DMS 273 treated with DMSO at 0.1 percent for 48 hours (cell line): ENCODE measurements at regions not wholly inside any gene's neighbourhood (a gene's known extent, or its start where the extent isn't known, plus 50 kb on each side); places are given as distances from the start of the nearest gene placed in this dataset.
"Not testable (repeated sequence)": the region's sequence is repeated elsewhere in the genome, so short reads cannot be mapped to it uniquely, and the experiment has no call there.

ENCODE experiments used
- DNase-seq: peaks from one replicate; lab custom pipeline; 2025; lab: John Stamatoyannopoulos, UW

DNA sequence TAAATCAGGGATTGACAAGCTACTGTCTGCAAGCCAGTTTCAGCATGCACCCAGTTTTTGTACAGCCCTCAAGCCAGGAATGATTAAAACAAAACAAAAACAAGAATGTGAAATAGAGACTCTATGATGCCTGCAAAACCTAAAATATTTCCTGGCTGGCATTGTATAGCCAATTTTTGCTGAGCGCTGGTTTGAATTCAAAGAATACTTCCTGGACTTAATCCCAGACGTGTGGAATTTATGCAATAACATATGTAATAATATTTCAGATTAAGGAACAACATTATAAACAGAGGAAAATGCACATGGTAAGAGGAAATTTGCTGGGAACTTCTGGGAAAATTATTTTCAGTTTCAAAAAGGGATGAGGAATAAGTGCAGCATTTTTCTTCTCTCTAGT lies 148.1 kb upstream of the RPRM start:
- no peak for DNase-seq

DNA sequence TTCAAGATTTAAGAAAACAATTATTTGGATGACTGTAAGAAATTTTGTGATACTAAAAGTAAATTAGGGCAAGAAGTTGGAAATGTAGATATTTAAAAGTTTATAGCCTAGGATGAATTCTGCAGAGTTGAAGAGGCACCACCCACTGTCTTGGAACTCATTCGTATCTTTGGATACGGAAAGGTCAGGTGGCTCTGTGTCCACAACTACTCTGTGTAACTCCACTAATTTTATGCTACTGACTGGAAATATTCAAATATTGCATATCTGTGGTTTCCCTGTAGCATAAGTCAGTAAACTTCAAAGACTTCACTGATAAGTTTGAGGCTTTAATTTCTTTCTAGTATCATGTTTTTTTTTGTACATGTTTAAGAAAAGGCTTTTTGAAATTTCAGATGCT lies 156.9 kb upstream of the RPRM start:
- DNase-seq: no peak

DNA sequence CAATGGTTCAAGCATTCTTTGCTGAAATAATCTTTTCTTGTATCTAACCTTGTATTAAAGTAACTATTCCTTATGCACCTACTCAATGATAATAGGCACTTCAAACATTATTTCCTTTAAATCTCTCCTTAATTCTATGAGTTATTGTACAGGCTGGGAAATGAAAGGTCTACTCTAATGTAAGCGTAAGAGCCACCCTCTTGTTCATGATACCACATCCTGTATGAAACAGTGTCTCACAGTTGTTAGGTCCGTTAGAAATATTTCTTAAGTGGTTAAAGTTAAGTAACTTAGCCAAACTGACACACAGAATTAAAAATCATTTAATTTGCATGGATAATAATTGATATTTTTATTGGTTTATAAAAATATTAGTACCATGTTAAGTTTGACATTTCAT lies 162.5 kb upstream of the RPRM start:
- no peak for DNase-seq

DNA sequence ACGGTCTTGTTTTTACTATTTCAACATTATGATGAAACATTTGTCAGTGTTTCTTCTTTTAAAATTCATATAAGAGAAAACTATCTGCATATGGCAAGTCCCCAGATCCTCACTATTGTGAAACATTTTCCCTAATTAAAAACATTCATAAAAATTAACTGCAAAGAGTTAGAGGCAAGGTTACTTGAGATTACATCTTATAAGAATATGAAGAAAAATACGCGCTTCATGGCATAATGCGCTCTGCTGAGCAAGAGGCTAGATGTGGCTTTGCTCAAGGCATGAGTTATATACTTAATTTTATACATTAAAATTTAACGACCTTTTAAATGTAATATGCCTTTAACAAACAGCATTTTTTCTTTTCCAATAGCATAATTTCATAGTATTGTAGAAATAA lies 166.4 kb upstream of the RPRM start:
- DNase-seq: no peak

DNA sequence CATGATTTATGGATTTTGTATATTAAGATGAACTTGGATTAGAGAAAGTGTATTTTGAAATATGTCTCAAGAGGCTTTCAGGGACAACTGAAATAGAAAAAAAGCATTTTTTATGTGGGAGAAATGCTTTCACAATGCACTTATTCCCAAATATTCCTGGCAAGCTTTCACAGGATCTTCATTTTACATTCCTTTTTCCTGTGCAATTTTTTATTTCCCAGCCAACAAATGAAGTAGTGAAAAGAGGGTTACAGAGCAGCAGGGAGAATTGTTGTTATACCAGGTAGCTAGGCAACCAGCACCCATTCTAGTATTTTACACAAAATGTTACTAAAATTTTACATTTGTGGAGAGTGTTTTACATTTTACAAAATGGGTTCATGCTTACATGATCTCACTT lies 167.0 kb upstream of the RPRM start:
- DNase-seq: no peak

DNA sequence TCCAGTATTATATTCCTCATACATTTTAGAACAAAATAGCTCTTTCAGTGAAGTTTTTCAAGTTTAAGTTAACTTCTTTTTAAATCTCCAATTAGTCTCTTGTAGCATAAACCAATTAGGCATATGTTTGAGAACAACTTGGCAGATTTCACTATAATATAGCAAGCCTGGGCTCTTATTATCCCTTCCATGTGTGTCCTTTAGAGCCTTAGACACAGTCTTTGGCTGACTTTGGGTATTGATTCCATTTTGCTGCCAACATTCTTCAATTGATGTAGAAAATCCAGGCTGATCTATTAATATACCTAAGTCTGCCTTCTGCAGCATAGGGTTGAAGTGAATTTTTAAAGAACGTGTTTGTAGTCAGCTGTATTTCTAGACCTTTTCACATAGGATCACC lies 179.1 kb upstream of the RPRM start:
- no peak for DNase-seq

DNA sequence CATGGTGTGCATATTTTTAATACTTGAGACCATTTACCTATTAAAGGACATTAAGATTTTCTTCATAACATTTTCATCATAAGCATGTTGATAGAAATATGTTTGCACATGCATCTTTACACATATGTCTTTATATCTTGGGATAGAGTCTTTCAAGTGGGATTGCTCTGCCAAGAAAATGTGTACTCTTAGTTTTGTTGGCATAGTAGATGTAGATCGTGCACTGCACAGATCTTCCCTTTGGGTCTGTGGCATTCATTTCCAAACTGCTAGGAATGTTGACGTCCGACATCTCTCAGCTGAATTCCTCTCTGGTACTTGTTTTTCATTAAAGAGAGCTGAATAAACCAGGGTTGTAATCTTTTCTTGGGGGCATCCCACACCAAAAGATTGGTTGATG lies 183.2 kb upstream of the RPRM start:
- no peak for DNase-seq

DNA sequence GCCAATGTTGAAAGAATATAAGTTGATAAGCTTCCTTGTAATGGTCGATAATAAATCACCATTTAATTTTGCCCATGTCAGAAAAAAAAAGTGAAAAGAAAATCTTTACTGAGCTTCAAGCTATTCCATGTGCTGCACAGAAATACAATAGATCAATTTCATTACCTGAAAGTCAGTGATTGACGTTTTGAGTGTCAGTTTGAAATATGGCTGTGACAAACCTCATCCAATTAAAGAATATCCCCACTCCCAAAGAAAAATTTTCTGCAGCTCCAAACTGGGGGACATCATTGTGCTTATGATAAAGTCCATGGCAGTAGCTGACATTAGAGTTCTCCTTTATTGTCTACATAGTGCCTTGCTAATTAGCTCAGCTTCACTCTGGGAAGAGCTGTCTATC lies 184.8 kb upstream of the RPRM start:
- DNase-seq: no peak

DNA sequence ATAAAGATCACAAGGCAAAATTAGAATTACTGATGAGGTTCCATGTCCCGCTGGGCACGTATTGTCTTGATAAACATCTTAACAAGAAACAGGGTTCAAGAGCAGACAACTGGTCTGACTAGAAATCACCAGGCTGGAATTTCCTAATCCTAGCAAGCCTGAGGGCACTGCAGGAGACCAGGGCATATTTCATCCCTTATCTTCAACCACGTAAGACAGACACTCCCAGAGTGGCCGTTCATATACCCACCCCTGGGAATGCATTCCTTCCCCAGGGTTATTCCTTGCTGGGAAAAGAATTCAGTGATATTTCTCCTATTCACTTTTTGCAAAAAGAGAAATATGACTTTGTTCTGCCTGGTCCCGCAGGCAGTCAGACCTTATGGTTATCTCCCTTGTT lies 185.4 kb upstream of the RPRM start:
- not testable (repeated sequence) for DNase-seq

DNA sequence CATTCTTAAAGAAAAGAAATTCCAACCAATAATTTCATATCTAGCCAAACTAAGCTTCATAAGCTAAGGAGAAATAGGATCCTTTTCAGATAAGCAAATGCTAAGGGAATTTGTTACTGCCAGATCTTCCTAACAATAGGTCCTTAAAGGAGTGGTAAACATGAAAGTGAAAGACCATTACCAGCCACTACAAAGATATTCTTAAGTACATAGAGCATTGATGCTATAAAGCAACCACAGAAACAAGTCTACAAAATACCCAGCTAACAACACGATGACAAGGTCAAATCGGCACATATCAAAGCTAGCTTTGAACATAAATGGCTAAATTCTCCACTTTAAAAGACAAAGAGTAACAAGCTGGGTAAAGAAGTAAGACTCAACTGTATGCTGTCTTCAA lies 188.9 kb upstream of the RPRM start:
- no peak for DNase-seq

DNA sequence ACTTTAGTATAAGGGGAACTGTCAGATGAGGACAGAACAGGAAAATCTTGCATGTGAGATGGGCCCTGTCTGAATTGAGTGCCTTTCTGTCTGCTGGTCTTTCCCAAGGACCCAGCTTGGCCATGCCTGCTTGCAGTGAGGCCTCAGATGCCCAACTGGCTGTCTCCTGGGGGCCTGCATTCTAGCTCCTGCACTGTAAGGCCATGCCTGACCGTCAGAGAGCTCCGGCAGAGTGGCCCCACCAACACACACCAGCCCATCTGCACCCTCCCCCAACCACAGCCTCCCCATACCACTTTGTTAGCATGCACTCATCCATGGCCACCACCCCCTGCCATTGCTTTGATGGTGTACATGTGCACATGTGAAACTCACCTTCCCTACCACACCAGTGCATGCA lies 190.4 kb upstream of the RPRM start:
- DNase-seq: no peak

DNA sequence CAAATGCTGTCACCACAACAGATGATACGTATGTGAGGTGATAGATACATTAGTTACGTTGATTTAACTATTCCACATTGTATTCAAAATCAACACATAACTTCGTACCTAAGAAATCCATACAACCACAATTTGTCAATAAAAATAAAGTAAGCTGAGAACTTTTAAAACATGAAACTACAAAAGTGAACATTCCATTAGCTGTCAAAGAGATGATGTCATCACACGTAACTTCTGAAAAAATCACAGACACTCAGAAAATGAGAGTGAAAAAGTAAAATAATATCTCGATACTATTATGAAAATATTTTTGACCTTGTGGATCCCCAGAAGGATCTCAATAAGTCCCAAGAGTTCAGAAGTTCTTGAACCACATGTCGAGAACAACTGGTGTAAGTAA lies 161.6 kb upstream of the GALNT13 start:
- DNase-seq: no peak

DNA sequence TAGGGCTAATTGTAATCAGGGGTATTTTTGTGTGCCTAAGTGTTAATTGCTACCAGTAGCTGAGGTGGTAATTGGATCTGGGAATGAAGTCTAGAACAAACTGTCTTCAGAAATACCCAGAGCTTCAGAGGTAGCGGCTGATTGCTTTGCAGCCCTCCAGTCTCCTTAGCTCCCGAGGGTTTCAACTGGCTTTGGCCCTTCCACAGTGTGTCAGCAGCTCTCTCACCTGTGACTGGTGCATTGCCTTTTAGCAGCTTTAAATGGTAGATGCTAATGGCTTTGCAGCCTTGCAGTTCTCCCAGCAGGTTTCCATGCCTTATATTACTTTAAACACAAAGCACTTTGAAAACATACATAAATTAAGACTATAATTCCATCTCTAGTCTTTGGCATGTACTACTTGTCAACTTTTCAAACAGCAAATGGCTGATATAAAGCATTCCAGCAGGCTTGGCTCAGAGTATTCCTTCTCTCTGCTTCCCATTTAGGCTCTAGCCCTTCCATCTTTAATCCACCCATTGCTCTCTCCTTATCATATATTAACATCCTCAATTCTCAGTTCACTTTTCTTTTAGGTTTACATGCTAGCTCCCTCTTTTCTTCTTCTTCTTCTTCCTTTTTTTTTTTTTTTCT lies 156.4 kb upstream of the GALNT13 start:
- DNase-seq: no peak

DNA sequence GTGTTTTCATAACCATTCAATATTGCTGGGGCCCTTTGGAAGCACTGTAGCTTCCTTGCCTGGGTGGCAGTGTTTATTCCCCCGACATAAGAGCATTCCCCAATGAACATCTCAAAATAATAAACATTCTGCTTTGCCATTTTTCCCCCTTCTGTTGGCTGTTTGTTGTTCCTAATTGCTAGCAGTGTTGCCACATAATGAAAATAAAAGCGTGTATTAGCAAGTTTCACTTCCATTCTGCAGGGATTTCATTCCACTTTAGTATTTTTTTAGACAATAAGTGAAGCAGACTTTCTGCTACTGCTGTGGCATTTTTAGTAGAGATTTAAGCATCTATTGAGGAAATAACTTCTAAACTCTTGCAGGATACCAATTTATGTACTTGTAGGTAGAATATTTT lies 154.7 kb upstream of the GALNT13 start:
- DNase-seq: no peak

DNA sequence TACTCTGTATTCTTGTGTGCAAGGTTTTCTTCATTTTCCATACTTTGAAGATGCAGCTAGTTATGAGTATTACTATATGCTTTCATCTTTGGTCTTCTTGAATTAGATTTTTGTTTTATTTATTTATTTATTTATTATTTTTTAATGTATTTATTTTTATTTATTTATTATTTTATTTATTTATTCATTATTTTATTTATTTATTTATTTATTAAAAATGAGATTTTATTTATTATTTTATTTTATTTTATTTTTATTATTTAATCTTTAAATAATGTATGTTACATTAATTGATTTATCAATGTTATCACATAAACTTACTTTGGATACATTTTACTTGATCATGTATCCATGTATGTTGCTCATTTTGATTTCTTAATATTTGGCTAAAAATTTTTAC lies 132.3 kb upstream of the GALNT13 start:
- DNase-seq: no peak

DNA sequence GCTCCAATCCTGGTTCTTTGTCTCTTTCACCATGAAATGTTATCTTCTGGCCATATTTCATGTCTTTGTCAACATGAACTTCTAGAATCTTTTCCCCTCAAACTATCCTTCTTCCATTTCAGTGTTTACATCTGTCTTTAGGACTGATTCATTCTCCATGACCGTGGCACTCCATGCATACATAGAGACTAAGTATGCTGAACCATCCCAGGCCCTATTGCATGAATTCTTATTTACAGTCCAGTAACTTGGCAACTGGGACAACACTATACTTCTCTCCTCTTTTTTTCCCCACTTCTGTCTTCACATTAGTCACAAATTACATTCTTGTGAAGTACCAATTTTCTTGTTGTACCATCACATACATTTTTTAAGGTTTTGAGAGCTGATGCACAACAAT lies 109.8 kb upstream of the GALNT13 start:
- no peak for DNase-seq

DNA sequence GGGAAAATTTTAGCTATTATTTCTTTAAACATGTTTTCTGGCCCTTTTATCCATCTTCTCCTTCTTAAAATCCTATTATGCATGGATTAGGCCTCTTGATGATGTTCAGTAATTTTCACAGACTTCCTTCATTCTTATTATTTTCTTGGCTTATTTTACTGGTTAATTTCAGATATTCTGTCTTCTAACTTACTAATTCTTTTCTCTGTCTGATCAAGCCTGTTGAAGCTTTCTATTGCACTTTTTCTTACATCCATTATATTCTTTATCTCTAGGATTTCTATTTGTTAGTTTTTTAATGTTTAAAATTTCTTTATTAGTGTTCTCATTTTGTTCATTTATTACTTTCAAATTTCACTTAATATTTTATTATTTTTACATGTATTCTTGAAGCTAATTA lies 105.3 kb upstream of the GALNT13 start:
- DNase-seq: no peak

DNA sequence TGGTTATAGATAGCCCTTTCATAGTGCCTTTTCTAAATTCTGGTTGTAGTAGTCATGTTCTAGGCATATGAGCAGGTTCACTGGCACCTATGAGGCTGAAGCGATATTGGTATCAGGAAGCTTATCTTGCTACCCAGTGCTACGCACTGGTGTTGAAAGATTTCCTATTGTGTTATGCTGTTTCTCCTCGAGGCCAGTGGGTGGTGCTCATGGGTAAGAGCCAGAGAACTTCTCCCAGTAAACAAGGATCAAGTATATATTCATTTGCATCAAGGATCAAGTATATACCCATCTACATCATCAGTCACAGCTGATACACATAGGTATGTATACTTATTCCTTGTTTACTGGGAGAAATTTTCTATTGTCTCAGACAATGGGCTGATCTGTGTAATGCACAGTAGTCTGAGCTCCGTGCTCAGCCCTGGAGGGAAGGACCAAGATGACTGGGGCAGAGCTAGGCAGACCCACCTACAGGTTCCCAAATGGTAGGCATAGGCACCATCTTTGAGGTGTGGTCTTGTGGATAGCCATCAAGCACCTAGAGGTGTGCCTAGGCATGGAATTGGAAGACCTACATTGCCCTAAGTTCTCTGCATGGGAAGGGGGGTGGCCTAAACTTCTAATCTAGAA lies 101.2 kb upstream of the GALNT13 start:
- DNase-seq: no peak

DNA sequence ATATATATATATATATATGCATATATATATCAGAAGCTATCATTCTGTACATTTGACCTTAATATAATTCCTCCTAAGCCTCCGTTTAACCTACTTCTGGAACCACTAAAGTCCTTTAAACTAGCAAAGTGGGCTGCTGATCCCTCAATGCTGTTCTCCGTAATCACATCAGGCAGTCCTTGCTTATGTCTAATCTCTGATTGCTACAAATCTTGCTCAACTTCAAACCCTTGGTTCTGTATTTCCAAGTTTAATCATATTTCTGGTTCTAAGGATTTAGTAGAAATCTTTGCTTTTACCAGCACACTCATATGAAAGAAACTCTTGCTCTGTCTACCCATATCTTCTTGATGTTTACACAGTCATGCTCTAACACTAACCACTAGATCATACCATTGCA lies 91.5 kb upstream of the GALNT13 start:
- DNase-seq: no peak

DNA sequence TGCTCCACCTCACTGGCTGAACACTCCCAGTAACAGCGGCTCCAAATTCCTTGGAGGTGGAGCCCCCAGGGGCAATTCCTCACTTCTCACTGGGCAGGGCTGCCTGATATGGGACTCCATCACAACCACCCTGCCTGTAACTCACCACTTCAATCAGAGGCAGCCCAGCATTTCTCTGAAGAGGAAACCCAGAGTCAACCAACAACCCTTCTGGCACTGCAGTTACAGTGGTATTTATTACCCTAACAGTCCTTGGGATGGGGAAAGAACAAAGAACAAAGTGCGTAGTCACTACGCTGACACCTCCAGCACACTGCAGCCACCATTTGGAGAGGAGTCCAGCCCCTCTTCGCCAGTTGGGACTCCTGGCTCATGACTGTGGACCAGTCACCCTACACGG lies 85.7 kb upstream of the GALNT13 start:
- no peak for DNase-seq

DNA sequence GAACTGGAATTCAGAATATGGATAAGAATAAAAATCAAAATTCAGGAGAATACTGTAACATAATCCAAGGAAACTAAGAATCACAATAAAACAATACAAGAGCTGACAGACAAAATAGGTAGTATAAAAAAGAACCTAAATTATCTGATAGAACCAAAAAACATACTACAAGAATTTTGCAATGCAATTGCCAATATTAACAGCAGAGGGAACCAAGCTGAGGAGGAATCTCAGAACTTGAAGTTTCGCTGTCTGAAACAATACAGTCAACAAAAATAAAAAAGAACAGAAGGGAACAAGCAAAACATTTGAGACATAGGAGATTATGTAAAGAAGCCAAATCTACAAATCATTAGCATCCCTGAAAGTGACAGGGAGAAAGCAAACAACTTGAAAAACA lies 84.1 kb upstream of the GALNT13 start:
- DNase-seq: no peak

DNA sequence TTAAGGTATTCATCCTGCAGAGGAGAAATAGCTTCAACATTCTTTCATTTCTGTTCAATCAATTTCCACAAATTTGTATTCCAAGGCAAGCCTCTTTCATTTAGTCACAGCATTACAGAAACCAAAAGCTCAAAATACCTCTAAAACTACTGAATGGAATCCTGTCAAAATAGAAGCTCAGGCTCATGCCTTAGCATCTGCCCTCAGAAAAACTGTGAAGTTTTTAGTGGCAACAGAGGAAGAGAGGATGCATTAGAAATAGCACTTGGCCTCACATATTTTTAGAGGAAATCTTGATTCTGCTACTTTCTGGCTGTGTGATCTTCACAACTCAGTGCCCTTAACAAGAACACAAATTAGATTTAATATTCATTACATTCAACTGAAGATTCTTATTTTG lies 69.1 kb upstream of the GALNT13 start:
- no peak for DNase-seq

DNA sequence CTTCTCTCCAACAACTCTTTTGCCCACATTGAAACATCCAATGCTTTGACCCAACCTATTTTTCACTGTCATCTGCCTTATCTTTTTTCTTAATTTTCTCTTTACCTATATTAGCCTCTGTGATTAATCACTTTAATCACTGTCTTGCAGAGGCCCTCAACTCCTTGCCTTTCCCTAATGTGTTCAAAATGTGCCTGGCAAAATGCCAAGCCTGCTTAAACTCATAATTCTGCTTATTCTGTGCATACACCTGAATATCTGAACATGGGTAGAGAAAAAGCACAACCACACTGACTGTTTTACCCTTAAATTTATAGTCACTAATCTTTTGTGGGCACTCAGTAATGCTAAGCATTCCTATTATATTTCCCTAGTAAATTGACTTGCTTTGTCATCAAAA lies 63.0 kb upstream of the GALNT13 start:
- no peak for DNase-seq

DNA sequence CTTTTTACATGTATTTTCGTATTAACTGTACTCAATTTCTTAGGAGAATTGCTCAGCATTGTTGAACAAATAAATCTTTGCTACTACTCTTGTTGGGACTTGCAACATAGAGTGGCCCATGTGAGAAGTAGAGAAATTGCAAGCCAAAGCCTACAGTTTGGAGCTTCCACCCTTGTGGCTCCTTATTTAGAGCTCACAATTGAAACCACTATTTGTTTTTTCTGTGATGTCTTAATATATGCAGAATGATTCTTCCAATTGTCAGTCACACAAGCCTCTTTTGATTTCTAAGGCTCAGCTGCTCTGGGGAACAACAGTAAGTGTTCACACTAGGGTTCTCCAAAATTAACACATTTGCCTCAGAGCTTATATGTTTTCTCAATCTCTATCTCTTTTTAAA lies 60.2 kb upstream of the GALNT13 start:
- no peak for DNase-seq

DNA sequence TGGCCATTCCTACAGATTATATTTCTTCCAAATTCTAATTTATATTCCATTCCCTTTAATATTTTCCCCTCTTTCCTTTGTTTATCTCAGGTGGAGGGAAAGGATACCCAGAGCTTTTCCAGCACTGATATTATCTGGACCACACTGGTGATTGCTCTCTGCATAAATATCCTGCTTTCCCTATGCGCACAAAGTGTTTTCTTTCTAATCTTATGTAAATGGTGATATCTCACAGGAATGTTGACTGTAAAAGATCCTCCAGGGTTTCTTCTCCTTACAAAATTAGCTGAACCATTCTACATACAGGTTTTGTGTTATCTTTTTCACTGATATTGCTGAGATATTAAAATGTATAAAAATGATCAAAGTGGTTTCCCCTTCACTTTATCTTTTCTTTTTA lies 59.1 kb upstream of the GALNT13 start:
- no peak for DNase-seq
